ENCODE measurements at regions not wholly inside any gene's neighbourhood (a gene's known extent, or its start where the extent isn't known, plus 50 kb on each side); places are given as distances from the start of the nearest gene placed in this dataset.

DNA sequence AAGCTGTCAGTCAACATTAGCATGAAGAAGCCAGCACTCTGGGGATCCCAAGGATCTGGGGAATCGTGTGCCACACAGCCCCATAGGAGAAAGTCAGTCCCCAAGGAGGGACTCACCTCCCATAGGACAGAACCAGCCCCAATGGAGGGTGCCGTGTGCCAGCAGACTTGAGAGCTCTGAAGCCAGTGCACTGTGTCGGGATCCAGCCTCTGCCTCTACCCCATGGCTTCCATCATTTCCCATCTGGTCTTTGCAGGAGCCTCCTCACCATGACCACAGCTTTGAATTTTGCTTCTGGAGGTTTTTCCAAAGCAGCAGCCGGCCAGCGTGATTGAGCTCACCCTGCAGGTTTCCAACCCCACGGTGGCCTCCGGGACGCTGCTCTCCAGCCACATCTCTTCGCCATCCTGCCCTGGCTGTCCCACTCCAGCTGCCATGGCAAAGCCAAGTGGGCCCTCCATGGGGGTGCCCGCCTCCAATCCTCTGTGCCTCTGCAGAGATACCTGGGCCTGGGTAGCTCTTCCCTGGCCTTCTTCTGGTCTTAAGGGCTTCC is 171.8 kb upstream of the SHH start:
- TF ChIP-seq CTCF (IDR thresholded peaks at IDR 0.05; ENCODE audit: insufficient read depth, low read depth, low read length), result no peak
- TF ChIP-seq EZH2 (IDR thresholded peaks at IDR 0.05; ENCODE audit: insufficient read depth, low read length), result no peak
